GF-D8 (cell line): ENCODE measurements at regions not wholly inside any gene's neighbourhood (a gene's known extent, or its start where the extent isn't known, plus 50 kb on each side); places are given as distances from the start of the nearest gene placed in this dataset.

ENCODE experiments used
- DNase-seq: peaks from one replicate; lab custom pipeline; 2025; lab: John Stamatoyannopoulos, UW

- DNase-seq: no peak
Observed at GRCh38 chr3:178257491-178257890, 278.7 kb upstream of the KCNMB2 start.

GRCh38 chr3:178258121-178258520 is 278.1 kb upstream of the KCNMB2 start:
- DNase-seq: no peak

- peak; percentile 50 for DNase-seq
Observed at GRCh38 chr3:178259703-178260102, 276.5 kb upstream of the KCNMB2 start.

- no peak for DNase-seq
Observed at GRCh38 chr3:178260887-178261565, 275.2 kb upstream of the KCNMB2 start.

- peak; percentile 95 for DNase-seq
Observed at GRCh38 chr3:178263236-178263916, 272.9 kb upstream of the KCNMB2 start.

- DNase-seq: no peak
Observed at GRCh38 chr3:178267158-178267844, 268.9 kb upstream of the KCNMB2 start.

- DNase-seq: no peak
Observed at GRCh38 chr3:178270838-178271237, 265.4 kb upstream of the KCNMB2 start.

GRCh38 chr3:178271740-178272387 is 264.4 kb upstream of the KCNMB2 start:
- DNase-seq: no peak

- no peak for DNase-seq
Observed at GRCh38 chr3:178272841-178273240, 263.4 kb upstream of the KCNMB2 start.

- DNase-seq: no peak
Observed at GRCh38 chr3:178274711-178275110, 261.5 kb upstream of the KCNMB2 start.

GRCh38 chr3:178275311-178275710 is 260.9 kb upstream of the KCNMB2 start:
- DNase-seq: no peak

GRCh38 chr3:178275793-178276192 is 260.4 kb upstream of the KCNMB2 start:
- DNase-seq: no peak

- DNase-seq: no peak
Observed at GRCh38 chr3:178277605-178278004, 258.6 kb upstream of the KCNMB2 start.

- DNase-seq: no peak
Observed at GRCh38 chr3:178283561-178283960, 252.7 kb upstream of the KCNMB2 start.

- DNase-seq: no peak
Observed at GRCh38 chr3:178284181-178284580, 252.1 kb upstream of the KCNMB2 start.

- no peak for DNase-seq
Observed at GRCh38 chr3:178288074-178288473, 248.2 kb upstream of the KCNMB2 start.

- no peak for DNase-seq
Observed at GRCh38 chr3:178289544-178290160, 246.6 kb upstream of the KCNMB2 start.

- no peak for DNase-seq
Observed at GRCh38 chr3:178291574-178292370, 244.5 kb upstream of the KCNMB2 start.

- DNase-seq: no peak
Observed at GRCh38 chr3:178295292-178295912, 240.8 kb upstream of the KCNMB2 start.

- no peak for DNase-seq
Observed at GRCh38 chr3:178297199-178297598, 239.0 kb upstream of the KCNMB2 start.

- DNase-seq: no peak
Observed at GRCh38 chr3:178297740-178298139, 238.5 kb upstream of the KCNMB2 start.
